Stomach (tissue), 4 donors: ENCODE measurements at regions not wholly inside any gene's neighbourhood (a gene's known extent, or its start where the extent isn't known, plus 50 kb on each side); places are given as distances from the start of the nearest gene placed in this dataset.

Experiments
- CTCF ChIP-seq, 7 experiments: fragments of 450-650 bp in 4 of 7; fragments of 200-600 bp in 3 of 7; sonication (generic) in 3 of 7; IDR thresholded peaks; one replicate each; pipeline ENCODE4 v1.5.1; 2016 to 2019; ENCODE audit warnings: antibody characterized with exemption in 7 of 7, control low read depth in 2 of 7, mild to moderate bottlenecking in 1 of 7
- EP300 ChIP-seq: sonication (generic); formaldehyde crosslinking; IDR thresholded peaks from one replicate; pipeline ENCODE4 v1.6.1; 2017; ENCODE audit warnings: antibody characterized with exemption
- POLR2A ChIP-seq, 4 donors: fragments of 450-650 bp; IDR thresholded peaks; one replicate each; pipeline ENCODE4 v1.6.1; 2016; ENCODE audit warnings: antibody characterized with exemption in 4 of 4, control low read depth in 2 of 4, mild to moderate bottlenecking in 1 of 4, moderate library complexity in 1 of 4

DNA sequence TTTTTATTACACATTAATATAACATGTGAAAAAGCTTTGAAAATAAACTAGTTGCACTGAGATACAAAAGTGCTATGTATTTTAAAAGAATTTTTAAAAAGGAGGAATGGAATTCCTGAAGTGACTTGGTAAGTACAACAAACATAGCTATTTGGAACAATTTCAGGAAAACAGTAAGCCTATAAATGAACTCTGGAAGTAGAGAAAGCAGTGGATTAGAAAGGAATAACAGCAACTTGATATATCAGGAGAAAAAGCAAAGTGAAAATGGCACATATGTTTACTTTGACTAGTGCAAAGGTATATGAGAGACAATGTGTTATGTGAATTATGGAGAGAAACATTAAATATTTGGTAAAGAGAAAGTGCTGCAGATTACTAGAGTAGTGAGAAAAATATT, 811.7 kb downstream of the C12orf50 start:
- no peak for TF ChIP-seq CTCF (IDR thresholded peaks at IDR 0.05)
- TF ChIP-seq POLR2A (IDR thresholded peaks at IDR 0.05): no peak
- TF ChIP-seq EP300: no peak
